ENCODE measurements at regions not wholly inside any gene's neighbourhood (a gene's known extent, or its start where the extent isn't known, plus 50 kb on each side); places are given as distances from the start of the nearest gene placed in this dataset.

GRCh38 chr10:3264161-3264761 lies 91.7 kb upstream of the PITRM1 start:
- no peak for TF ChIP-seq CTCF (IDR thresholded peaks at IDR 0.05)
- no peak for TF ChIP-seq POLR2AphosphoS5 (IDR thresholded peaks at IDR 0.05)
- TF ChIP-seq POLR2A (IDR thresholded peaks at IDR 0.05), result no peak
- TF ChIP-seq EP300 (IDR thresholded peaks at IDR 0.05), result no peak

Data from stomach (tissue), 4 donors.